Natural killer cell (primary cell): ENCODE measurements at regions not wholly inside any gene's neighbourhood (a gene's known extent, or its start where the extent isn't known, plus 50 kb on each side); places are given as distances from the start of the nearest gene placed in this dataset.

ENCODE experiments used
- ATAC-seq, 3 donors: fragments of 150-1000 bp in 2 of 3; fragments of 200-7000 bp in 1 of 3; cut with Tn5 transposase; 1 replicate in 1 of 3; 2 replicates in 2 of 3; pipeline ENCODE4 v1.10.0; 2021; ENCODE audit warnings: mild to moderate bottlenecking in 2 of 3, moderate library complexity in 2 of 3
- DNase-seq, 2 donors: peaks; one replicate each; pipeline versions ENCODE4 v3.0.0 to v3.0.0-alpha.2; 2013 to 2021; ENCODE audit warnings: mixed read lengths in 1 of 2
- H3K27ac ChIP-seq: one replicate; pipeline ENCODE4 v1.5.1; 2013; ENCODE audit warnings: mild to moderate bottlenecking, low read length
- H3K27me3 ChIP-seq: one replicate; pipeline ENCODE4 v1.6.1; 2013; ENCODE audit warnings: low read length; ENCODE audit not compliant: control insufficient read depth, insufficient read depth
- H3K36me3 ChIP-seq: one replicate; pipeline ENCODE4 v1.6.1; 2013; ENCODE audit warnings: low read length; ENCODE audit not compliant: control insufficient read depth, insufficient read depth
- H3K4me1 ChIP-seq: one replicate; pipeline ENCODE4 v1.6.1; 2013; ENCODE audit warnings: low read length; ENCODE audit not compliant: control insufficient read depth, insufficient read depth
- H3K4me3 ChIP-seq: one replicate; pipeline ENCODE4 v1.5.1; 2013; ENCODE audit warnings: low read length
- H3K9me3 ChIP-seq: one replicate; pipeline ENCODE4 v1.6.1; 2013; ENCODE audit warnings: low read length; ENCODE audit not compliant: control insufficient read depth, insufficient read depth
- H3K27ac Mint-ChIP-seq, 2 donors: one replicate each; pipeline ENCODE4 v1.8.0; 2022; ENCODE audit warnings: mild to moderate bottlenecking in 2 of 2, mixed read lengths in 2 of 2, moderate library complexity in 1 of 2
- H3K27me3 Mint-ChIP-seq, 2 donors: one replicate each; pipeline ENCODE4 v1.8.0; 2022; ENCODE audit warnings: low read depth in 2 of 2, mixed read lengths in 2 of 2
- H3K36me3 Mint-ChIP-seq: one replicate; pipeline ENCODE4 v1.8.0; 2022; ENCODE audit warnings: mixed read lengths
- H3K4me1 Mint-ChIP-seq, 2 donors: one replicate each; pipeline ENCODE4 v1.8.0; 2022; ENCODE audit warnings: mixed read lengths in 2 of 2
- H3K4me3 Mint-ChIP-seq: one replicate; pipeline ENCODE4 v1.8.0; 2022; ENCODE audit warnings: mild to moderate bottlenecking, moderate library complexity, mixed read lengths
- H3K9me3 Mint-ChIP-seq, 2 donors: one replicate each; pipeline ENCODE4 v1.8.0; 2022; ENCODE audit warnings: mixed read lengths in 2 of 2
- WGBS: methylation state at CpG from one replicate; pipeline ENCODE4 v1.1.7; 2013; ENCODE audit warnings: missing lambda C conversion rate; ENCODE audit not compliant: insufficient coverage; 5-methylcytosine and 5-hydroxymethylcytosine counted together
- intact Hi-C: fragments of 100-400 bp; cut with micrococcal nuclease; formaldehyde crosslinking; loops from one replicate; pipeline ENCODE4 v1.14.2; 2022
- TF ChIP-seq, protein P1 (sequence below): fragments of 200-600 bp; IDR thresholded peaks from one replicate; pipeline ENCODE4 v1.8.0; 2022; ENCODE audit warnings: antibody characterized with exemption

DNA sequence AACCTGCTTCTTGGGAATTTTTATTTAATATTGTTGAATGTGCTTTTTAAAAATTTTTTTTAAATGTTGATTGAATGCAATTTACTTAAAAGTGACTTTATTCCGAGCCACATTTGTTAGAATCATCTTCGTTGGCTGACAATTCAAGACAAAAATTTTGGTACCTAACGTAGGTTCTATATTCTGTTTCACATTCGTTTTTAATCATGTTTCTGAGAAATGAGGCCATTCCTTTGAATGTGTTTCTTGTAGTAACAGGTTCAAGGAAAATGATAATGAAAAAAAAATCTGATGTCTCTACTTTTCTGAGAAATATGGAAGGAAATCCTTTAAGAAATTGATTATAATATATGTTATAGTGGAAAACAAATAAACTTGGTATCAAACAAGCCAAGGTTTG, 92.3 kb upstream of the DCLK2 start:
- H3K4me3 Mint-ChIP-seq, result no peak overlapping the region

DNA sequence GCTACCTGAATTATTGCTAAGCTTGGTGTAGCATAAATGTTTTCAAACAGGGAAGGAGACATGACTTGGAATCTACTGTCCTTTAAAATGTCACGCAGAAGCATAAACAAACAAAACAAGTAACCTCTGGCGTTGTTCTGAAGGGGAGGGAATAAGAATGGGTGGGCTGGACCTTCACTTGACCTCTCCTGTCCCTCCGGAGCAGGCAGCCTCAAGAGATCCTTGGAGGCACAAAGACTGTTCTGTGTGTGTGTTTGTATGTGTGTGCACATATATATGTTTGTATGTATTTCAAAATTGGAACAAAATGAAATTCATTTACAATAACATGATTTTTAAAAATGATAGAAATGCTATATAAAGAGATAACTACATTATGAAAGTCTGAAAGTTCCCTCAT, 91.3 kb upstream of the DCLK2 start:
- Histone ChIP-seq H3K4me3 (no peak overlapping the region), H3K36me3 (no peaks in the 10 kb centered on the region), H3K27ac (no peak overlapping the region), H3K9me3 (no peaks in the 10 kb centered on the region), H3K4me1 (no peaks in the 10 kb centered on the region), H3K27me3 (no peaks in the 10 kb centered on the region)
- ATAC-seq (no peak), DNase-seq (no peak)
- H3K9me3 Mint-ChIP-seq, result no peaks in the 10 kb centered on the region
- TF ChIP-seq, protein P1, sequence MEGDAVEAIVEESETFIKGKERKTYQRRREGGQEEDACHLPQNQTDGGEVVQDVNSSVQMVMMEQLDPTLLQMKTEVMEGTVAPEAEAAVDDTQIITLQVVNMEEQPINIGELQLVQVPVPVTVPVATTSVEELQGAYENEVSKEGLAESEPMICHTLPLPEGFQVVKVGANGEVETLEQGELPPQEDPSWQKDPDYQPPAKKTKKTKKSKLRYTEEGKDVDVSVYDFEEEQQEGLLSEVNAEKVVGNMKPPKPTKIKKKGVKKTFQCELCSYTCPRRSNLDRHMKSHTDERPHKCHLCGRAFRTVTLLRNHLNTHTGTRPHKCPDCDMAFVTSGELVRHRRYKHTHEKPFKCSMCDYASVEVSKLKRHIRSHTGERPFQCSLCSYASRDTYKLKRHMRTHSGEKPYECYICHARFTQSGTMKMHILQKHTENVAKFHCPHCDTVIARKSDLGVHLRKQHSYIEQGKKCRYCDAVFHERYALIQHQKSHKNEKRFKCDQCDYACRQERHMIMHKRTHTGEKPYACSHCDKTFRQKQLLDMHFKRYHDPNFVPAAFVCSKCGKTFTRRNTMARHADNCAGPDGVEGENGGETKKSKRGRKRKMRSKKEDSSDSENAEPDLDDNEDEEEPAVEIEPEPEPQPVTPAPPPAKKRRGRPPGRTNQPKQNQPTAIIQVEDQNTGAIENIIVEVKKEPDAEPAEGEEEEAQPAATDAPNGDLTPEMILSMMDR, result no peak
- no peaks in the 10 kb centered on the region for H3K4me1 Mint-ChIP-seq
- no peaks in the 10 kb centered on the region for H3K27me3 Mint-ChIP-seq
- intact Hi-C loops, result no loop called here
- no peak overlapping the region for H3K27ac Mint-ChIP-seq
- no peak overlapping the region for H3K4me3 Mint-ChIP-seq
- H3K36me3 Mint-ChIP-seq, result no peaks in the 10 kb centered on the region
- WGBS, result 92% methylated on average over 3 of the region's 3 CpGs

More for the DNA sequence above, 92.3 kb upstream of the DCLK2 start:
- 76% methylated on average over 4 of the region's 4 CpGs for WGBS
- Mint-ChIP-seq H3K4me1 (no peaks in the 10 kb centered on the region), H3K36me3 (no peaks in the 10 kb centered on the region), H3K27me3 (no peaks in the 10 kb centered on the region), H3K27ac (no peak overlapping the region), H3K9me3 (no peaks in the 10 kb centered on the region)
- Histone ChIP-seq H3K27me3 (no peaks in the 10 kb centered on the region), H3K9me3 (no peaks in the 10 kb centered on the region), H3K4me3 (no peak overlapping the region), H3K4me1 (no peaks in the 10 kb centered on the region), H3K36me3 (no peaks in the 10 kb centered on the region), H3K27ac (no peak overlapping the region)
- no peak for DNase-seq
- intact Hi-C loops, result no loop called here
- no peak for ATAC-seq
- TF ChIP-seq, protein P1, result no peak

DNA sequence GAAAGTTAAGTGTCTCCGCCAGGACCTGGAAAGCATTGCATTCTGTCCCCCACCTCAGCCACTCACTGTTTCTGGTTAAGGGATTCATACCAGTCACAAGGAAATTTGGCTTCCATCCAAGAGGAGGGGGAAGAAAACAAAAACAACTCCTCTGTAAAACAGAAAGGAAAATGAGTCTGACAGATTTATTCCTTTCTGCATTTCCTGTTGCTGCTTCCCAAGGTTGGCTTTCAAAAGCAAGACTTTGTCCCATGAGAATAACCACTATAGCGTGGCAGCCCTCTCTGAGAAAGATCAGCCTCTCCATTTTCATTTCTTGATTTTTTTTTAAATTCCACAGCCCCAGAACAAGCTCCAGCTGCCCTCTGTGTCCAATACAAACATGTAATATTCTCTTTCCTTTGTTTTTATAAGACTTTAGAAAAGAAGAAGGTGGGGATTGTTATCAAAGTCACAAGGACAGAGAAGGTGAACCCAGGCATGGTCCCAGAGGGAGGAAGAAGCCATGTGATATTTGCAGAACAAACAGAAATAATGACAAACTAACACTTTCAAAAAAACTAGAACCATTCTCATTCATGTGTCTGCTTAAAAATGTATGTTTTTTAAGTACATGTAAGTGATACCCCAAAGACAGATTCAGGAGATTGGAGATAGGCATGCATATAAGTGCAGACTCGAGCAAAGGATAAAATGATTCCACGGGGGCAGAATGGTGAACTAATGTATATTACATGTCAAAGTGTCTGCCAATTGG, 90.7 kb upstream of the DCLK2 start:
- Mint-ChIP-seq H3K27ac (no peak overlapping the region), H3K27me3 (no peaks in the 10 kb centered on the region), H3K36me3 (no peaks in the 10 kb centered on the region), H3K4me3 (no peak overlapping the region), H3K9me3 (no peaks in the 10 kb centered on the region), H3K4me1 (no peaks in the 10 kb centered on the region)
- ATAC-seq (no peak), DNase-seq (no peak)
- Histone ChIP-seq H3K4me3 (no peak overlapping the region), H3K36me3 (no peaks in the 10 kb centered on the region), H3K4me1 (no peaks in the 10 kb centered on the region), H3K27me3 (no peaks in the 10 kb centered on the region), H3K9me3 (no peaks in the 10 kb centered on the region), H3K27ac (no peak overlapping the region)
- intact Hi-C loops, result no loop called here
- 66% methylated on average over 3 of the region's 4 CpGs for WGBS
- TF ChIP-seq, protein P1, result no peak

DNA sequence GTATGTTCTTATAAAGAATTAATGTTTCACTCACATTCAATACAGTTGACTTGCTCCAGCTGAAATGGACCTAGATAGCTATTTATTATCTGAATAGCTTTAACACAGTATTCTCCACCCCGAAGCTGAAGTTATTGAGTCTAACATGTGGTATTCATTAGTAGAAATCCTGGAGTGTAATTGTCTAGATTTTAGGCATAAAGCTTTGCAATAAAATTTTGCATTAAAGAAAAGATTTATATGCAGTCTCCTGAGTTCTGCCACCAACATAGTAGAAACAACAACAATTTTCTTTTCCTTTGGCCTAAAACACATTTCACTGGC, 90.2 kb upstream of the DCLK2 start:
- H3K27me3 ChIP-seq, result no peaks in the 10 kb centered on the region
- no CpG with 5 or more reads among the region's 1 CpG for WGBS
- no peaks in the 10 kb centered on the region for H3K9me3 ChIP-seq
- Mint-ChIP-seq H3K27ac (no peak overlapping the region), H3K4me1 (no peaks in the 10 kb centered on the region), H3K27me3 (no peaks in the 10 kb centered on the region), H3K4me3 (no peak overlapping the region), H3K36me3 (no peaks in the 10 kb centered on the region), H3K9me3 (no peaks in the 10 kb centered on the region)
- TF ChIP-seq, protein P1, result no peak
- intact Hi-C loops, result no loop called here
- no peak overlapping the region for H3K27ac ChIP-seq
- H3K4me1 ChIP-seq, result no peaks in the 10 kb centered on the region
- no peaks in the 10 kb centered on the region for H3K36me3 ChIP-seq
- no peak for ATAC-seq
- no peak overlapping the region for H3K4me3 ChIP-seq
- DNase-seq, result no peak
